Panc1 (cell line): ENCODE measurements at regions not wholly inside any gene's neighbourhood (a gene's known extent, or its start where the extent isn't known, plus 50 kb on each side); places are given as distances from the start of the nearest gene placed in this dataset.

Source experiments
- ATAC-seq: fragments of 200-7000 bp; cut with Tn5 transposase; 2 replicates; pipeline ENCODE4 v1.9.1; 2020; ENCODE audit warnings: mild to moderate bottlenecking, moderate library complexity
- BruUV-seq: library from RNA; stranded (reverse); fragments of 400-500 nt; replicated peaks from 2 replicates; lab custom pipeline; 2021; lab: Mats Ljungman, UMichigan
- CTCF ChIA-PET: fragments of 300-600 bp; sonication (Branson Sonifier 250); formaldehyde crosslinking; loops from one replicate; lab custom pipeline; 2022; ENCODE audit warnings: antibody characterized with exemption; lab: Charles Lee
- POLR2A ChIA-PET: fragments of 300-600 bp; sonication (Branson Sonifier 250); formaldehyde crosslinking; loops from one replicate; lab custom pipeline; 2022; ENCODE audit warnings: antibody characterized with exemption; lab: Charles Lee
- DNase-seq: peaks from one replicate; pipeline ENCODE4 v3.0.0-alpha.2; 2010; ENCODE audit warnings: low read depth, low spot score
- H3K27ac ChIP-seq: 2 replicates; pipeline ENCODE4 v1.5.1; 2011; ENCODE audit warnings: mild to moderate bottlenecking, low read length, inconsistent platforms
- H3K27me3 ChIP-seq: fragments of 200-500 bp; sonication (Bioruptor generic); 2 replicates; pipeline ENCODE4 v1.6.0; 2014; ENCODE audit warnings: low read length, inconsistent platforms; ENCODE audit not compliant: control insufficient read depth, insufficient read depth
- H3K36me3 ChIP-seq: fragments of 200-500 bp; sonication (Bioruptor generic); 2 replicates; pipeline ENCODE4 v1.5.1; 2014; ENCODE audit warnings: inconsistent platforms, mild to moderate bottlenecking, low read length, moderate library complexity; ENCODE audit not compliant: control insufficient read depth, insufficient read depth
- H3K4me1 ChIP-seq: 2 replicates; pipeline ENCODE4 v1.5.1; 2011; ENCODE audit warnings: inconsistent platforms, mild to moderate bottlenecking, low read length, moderate library complexity; ENCODE audit not compliant: control insufficient read depth, insufficient read depth
- H3K4me3 ChIP-seq, 2 experiments: 2 replicates each; pipeline ENCODE4 v1.5.1; 2011 to 2012; ENCODE audit warnings: low read depth in 2 of 2, low read length in 2 of 2, mild to moderate bottlenecking in 2 of 2, inconsistent platforms in 1 of 2, moderate library complexity in 1 of 2
- H3K9me3 ChIP-seq: fragments of 200-500 bp; sonication (Bioruptor generic); 2 replicates; pipeline ENCODE4 v1.5.1; 2014; ENCODE audit warnings: low read depth, mild to moderate bottlenecking, inconsistent platforms, low read length, moderate library complexity; ENCODE audit not compliant: control insufficient read depth, insufficient read depth
- POLR2AphosphoS5 ChIP-seq: IDR thresholded peaks from 2 replicates; pipeline ENCODE4 v1.6.1; 2012; ENCODE audit warnings: mild to moderate bottlenecking, low read depth, low read length, moderate library complexity
- REST ChIP-seq, 2 experiments: IDR thresholded peaks; 2 replicates each; pipeline ENCODE4 v1.6.1; 2011 to 2012; ENCODE audit warnings: low read depth in 2 of 2, control low read depth in 1 of 2, low read length in 1 of 2, mild to moderate bottlenecking in 1 of 2, moderate library complexity in 1 of 2; ENCODE audit not compliant: insufficient read depth in 1 of 2
- SIN3A ChIP-seq: IDR thresholded peaks from 2 replicates; pipeline ENCODE4 v1.6.1; 2012; ENCODE audit warnings: low read depth, mild to moderate bottlenecking, low read length, moderate library complexity, borderline replicate concordance; ENCODE audit not compliant: insufficient read depth
- TCF7L2 ChIP-seq: IDR thresholded peaks from 2 replicates; pipeline ENCODE4 v1.6.1; 2011; ENCODE audit warnings: mild to moderate bottlenecking, low read depth, low read length, inconsistent platforms
- in situ Hi-C: cut with HindIII; loops from 2 replicates; pipeline ENCODE4 v1.10.0; 2016; ENCODE audit warnings: low sequenced_read_pairs, low pct_unique_long_range_greater_than_20kb
- intact Hi-C: fragments of 100-400 bp; cut with micrococcal nuclease; formaldehyde crosslinking; loops from one replicate; pipeline ENCODE4 v1.10.0; 2022; ENCODE audit not compliant: unreplicated experiment
- TF ChIP-seq, protein P1 (sequence below): fragments of 450-650 bp; IDR thresholded peaks from 2 replicates; pipeline ENCODE4 v1.5.1; 2017; ENCODE audit warnings: mild to moderate bottlenecking

DNA sequence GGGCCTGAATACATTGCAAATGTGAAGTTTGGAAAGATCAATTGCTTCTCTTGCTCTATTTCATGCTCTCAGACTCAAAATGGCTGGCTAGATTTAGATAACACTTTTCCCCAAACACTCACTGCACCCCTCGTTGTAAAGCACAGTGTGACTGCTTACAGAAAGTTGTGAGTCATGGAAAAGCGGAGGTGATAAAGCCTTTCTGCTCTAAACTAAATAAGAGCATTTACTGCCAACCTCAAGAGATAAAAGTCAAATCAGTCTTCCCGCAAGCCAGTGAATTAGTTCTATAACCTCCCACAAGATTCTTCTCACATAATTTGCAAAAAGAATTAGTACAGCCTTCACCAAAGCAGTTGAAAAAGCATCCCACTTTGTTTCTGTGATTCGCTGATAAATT lies 168.7 kb downstream of the WT1 start:
- ATAC-seq (no peak), DNase-seq (no peak)
- BruUV-seq, result no TSS peak
- intact Hi-C loops, result no loop called here
- peaks cover 14% of the 10 kb centered on the region; the same call in 1 of the 2 replicates for H3K27me3 ChIP-seq
- no peak overlapping the region for H3K27ac ChIP-seq
- no peak overlapping the region for H3K4me3 ChIP-seq
- H3K9me3 ChIP-seq, result no peaks in the 10 kb centered on the region
- CTCF ChIA-PET, result interaction anchor here (0.6 kb wide), 1 partner anchor 1429 kb away, joined by 4 read pairs; no protein-coding TSS in a partner anchor
- H3K36me3 ChIP-seq, result no peaks in the 10 kb centered on the region
- POLR2A ChIA-PET, result no interaction called here
- H3K4me1 ChIP-seq, result no peaks in the 10 kb centered on the region
- TF ChIP-seq, protein P1, sequence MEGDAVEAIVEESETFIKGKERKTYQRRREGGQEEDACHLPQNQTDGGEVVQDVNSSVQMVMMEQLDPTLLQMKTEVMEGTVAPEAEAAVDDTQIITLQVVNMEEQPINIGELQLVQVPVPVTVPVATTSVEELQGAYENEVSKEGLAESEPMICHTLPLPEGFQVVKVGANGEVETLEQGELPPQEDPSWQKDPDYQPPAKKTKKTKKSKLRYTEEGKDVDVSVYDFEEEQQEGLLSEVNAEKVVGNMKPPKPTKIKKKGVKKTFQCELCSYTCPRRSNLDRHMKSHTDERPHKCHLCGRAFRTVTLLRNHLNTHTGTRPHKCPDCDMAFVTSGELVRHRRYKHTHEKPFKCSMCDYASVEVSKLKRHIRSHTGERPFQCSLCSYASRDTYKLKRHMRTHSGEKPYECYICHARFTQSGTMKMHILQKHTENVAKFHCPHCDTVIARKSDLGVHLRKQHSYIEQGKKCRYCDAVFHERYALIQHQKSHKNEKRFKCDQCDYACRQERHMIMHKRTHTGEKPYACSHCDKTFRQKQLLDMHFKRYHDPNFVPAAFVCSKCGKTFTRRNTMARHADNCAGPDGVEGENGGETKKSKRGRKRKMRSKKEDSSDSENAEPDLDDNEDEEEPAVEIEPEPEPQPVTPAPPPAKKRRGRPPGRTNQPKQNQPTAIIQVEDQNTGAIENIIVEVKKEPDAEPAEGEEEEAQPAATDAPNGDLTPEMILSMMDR, result no peak
- no peak for TF ChIP-seq POLR2AphosphoS5
- TF ChIP-seq TCF7L2, result no peak
- TF ChIP-seq REST (IDR thresholded peaks at IDR 0.05; ENCODE audit: insufficient read depth in 1 of 2, low read depth in 2 of 2, low read length in 1 of 2), result no peak
- TF ChIP-seq SIN3A, result no peak
- in situ Hi-C loops, result no loop called here

GRCh38 chr11:32267679-32268187 lies 167.6 kb downstream of the WT1 start:
- ATAC-seq, result no peak

More at GRCh38 chr11:32267679-32268187, 167.6 kb downstream of the WT1 start:
- no peak for DNase-seq
- H3K36me3 ChIP-seq, result no peaks in the 10 kb centered on the region
- H3K27me3 ChIP-seq, result peaks cover 14% of the 10 kb centered on the region; the same call in 1 of the 2 replicates
- in situ Hi-C loops, result no loop called here
- no peak for TF ChIP-seq POLR2AphosphoS5
- TF ChIP-seq, protein P1, result no peak
- TF ChIP-seq SIN3A, result no peak
- TF ChIP-seq TCF7L2, result no peak
- no peak for TF ChIP-seq REST (IDR thresholded peaks at IDR 0.05; ENCODE audit: insufficient read depth in 1 of 2, low read depth in 2 of 2, low read length in 1 of 2)
- CTCF ChIA-PET, result interaction anchor here (0.6 kb wide), 1 partner anchor 96 kb away, joined by 5 read pairs; no protein-coding TSS in a partner anchor
- intact Hi-C loops, result no loop called here
- H3K4me1 ChIP-seq, result no peaks in the 10 kb centered on the region
- H3K4me3 ChIP-seq, result no peak overlapping the region
- no peak overlapping the region for H3K27ac ChIP-seq
- POLR2A ChIA-PET, result no interaction called here
- BruUV-seq, result no TSS peak
- no peaks in the 10 kb centered on the region for H3K9me3 ChIP-seq
